Right ventricle myocardium superior (tissue), 1 donor: ENCODE measurements at regions not wholly inside any gene's neighbourhood (a gene's known extent, or its start where the extent isn't known, plus 50 kb on each side); places are given as distances from the start of the nearest gene placed in this dataset.
"Not testable (repeated sequence)": the region's sequence is repeated elsewhere in the genome, so short reads cannot be mapped to it uniquely, and the experiment has no call there.

Experiments used
- ATAC-seq: fragments of 200-7000 bp; cut with Tn5 transposase; one replicate; pipeline ENCODE4 v1.9.1; 2020; ENCODE audit warnings: mild to moderate bottlenecking; ENCODE audit not compliant: poor library complexity
- DNase-seq: peaks from one replicate; pipeline ENCODE4 v3.0.0-alpha.2; 2020
- intact Hi-C: fragments of 100-400 bp; cut with DNase I; formaldehyde crosslinking; loops from one replicate; pipeline ENCODE4 v1.11.2; 2022
- donor health status: DM: no; HTN: yes; CAD: no; lungs with severe emphysema.

- ATAC-seq, result no peak
- no peak for DNase-seq
- intact Hi-C loops, result no loop called here
These were observed 289.7 kb upstream of the GCFC2 start for GRCh38 chr2:76000425-76000824.

- ATAC-seq, result no peak
- DNase-seq, result no peak
- intact Hi-C loops, result no loop called here
These were observed 287.7 kb upstream of the GCFC2 start for GRCh38 chr2:75998451-75998850.

GRCh38 chr2:75994759-75995158 is 284.0 kb upstream of the GCFC2 start:
- intact Hi-C loops, result no loop called here
- ATAC-seq (no peak), DNase-seq (peak; percentile 34)

- ATAC-seq, intact Hi-C loops, DNase-seq: not testable (repeated sequence)
These were observed 277.9 kb upstream of the GCFC2 start for GRCh38 chr2:75988622-75989021.

- no peak for ATAC-seq
- no peak for DNase-seq
- intact Hi-C loops, result no loop called here
These were observed 275.9 kb upstream of the GCFC2 start for GRCh38 chr2:75986617-75987016.

- ATAC-seq, result no peak
- DNase-seq, result no peak
- intact Hi-C loops, result no loop called here
These were observed 272.0 kb upstream of the GCFC2 start for GRCh38 chr2:75982719-75983118.

- intact Hi-C loops, result loop anchor here (5.0 kb wide), 1 partner anchor 52 kb away; no protein-coding TSS in a partner anchor
- no peak for DNase-seq
- no peak for ATAC-seq
These were observed 253.9 kb upstream of the GCFC2 start for GRCh38 chr2:75964646-75965045.

- ATAC-seq, result no peak
- intact Hi-C loops, result loop anchor here (5.0 kb wide), 1 partner anchor 48 kb away; no protein-coding TSS in a partner anchor
These were observed 249.8 kb upstream of the GCFC2 start for GRCh38 chr2:75960472-75961009.

GRCh38 chr2:75959724-75960471 is 249.2 kb upstream of the GCFC2 start:
- DNase-seq (no peak), ATAC-seq (no peak)
- intact Hi-C loops, result loop anchor here (5.0 kb wide), 1 partner anchor 48 kb away; no protein-coding TSS in a partner anchor

More at GRCh38 chr2:75960472-75961009, 249.8 kb upstream of the GCFC2 start:
- no peak for DNase-seq

GRCh38 chr2:75954761-75955160 is 244.0 kb upstream of the GCFC2 start:
- intact Hi-C loops, result no loop called here
- ATAC-seq, result no peak
- DNase-seq, result no peak

- intact Hi-C loops, result no loop called here
- ATAC-seq (no peak), DNase-seq (no peak)
These were observed 241.5 kb upstream of the GCFC2 start for GRCh38 chr2:75952173-75952572.

- ATAC-seq, result no peak
These were observed 238.8 kb upstream of the GCFC2 start for GRCh38 chr2:75949385-75950030.

GRCh38 chr2:75936311-75936710 is 225.6 kb upstream of the GCFC2 start:
- no peak for ATAC-seq

More at GRCh38 chr2:75949385-75950030, 238.8 kb upstream of the GCFC2 start:
- intact Hi-C loops, result no loop called here
- no peak for DNase-seq

GRCh38 chr2:75932996-75933395 is 222.3 kb upstream of the GCFC2 start:
- intact Hi-C loops, result no loop called here
- ATAC-seq (no peak), DNase-seq (no peak)

More at GRCh38 chr2:75936311-75936710, 225.6 kb upstream of the GCFC2 start:
- DNase-seq, result no peak
- intact Hi-C loops, result no loop called here

- ATAC-seq, result no peak
- no peak for DNase-seq
- intact Hi-C loops, result no loop called here
These were observed 217.4 kb upstream of the GCFC2 start for GRCh38 chr2:75928093-75928492.

GRCh38 chr2:75925331-75926024 is 214.8 kb upstream of the GCFC2 start:
- ATAC-seq, result no peak
- intact Hi-C loops, result no loop called here
- no peak for DNase-seq

GRCh38 chr2:75922191-75922590 is 211.5 kb upstream of the GCFC2 start:
- intact Hi-C loops, result no loop called here
- DNase-seq (no peak), ATAC-seq (no peak)

GRCh38 chr2:75920859-75921551 is 210.3 kb upstream of the GCFC2 start:
- intact Hi-C loops, result no loop called here
- DNase-seq (no peak), ATAC-seq (peak; percentile 84)
